ENCODE measurements at regions not wholly inside any gene's neighbourhood (a gene's known extent, or its start where the extent isn't known, plus 50 kb on each side); places are given as distances from the start of the nearest gene placed in this dataset.

DNA sequence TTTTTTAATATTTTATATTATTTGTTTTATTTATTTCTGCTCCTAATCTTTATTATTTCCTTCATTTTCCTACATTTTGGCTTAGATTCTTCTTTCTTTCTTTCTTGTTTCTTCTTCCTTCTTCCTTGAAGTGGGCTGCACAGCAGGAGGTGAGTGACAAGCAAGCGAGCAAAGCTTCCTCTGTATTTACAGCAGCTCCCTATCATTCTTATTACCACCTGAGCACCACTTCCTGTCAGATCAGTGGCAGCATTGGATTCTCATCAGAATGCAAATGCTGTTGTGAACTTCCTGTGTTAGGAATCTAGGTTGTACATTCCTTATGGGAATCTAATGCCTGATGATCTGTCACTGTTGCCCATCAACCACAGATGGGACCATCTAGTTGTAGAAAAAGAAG, 784.9 kb upstream of the LUZP2 start:
- no peaks in the 10 kb centered on the region for H3K4me1 ChIP-seq
- H3K4me3 ChIP-seq: no peak overlapping the region
- ATAC-seq (no peak), DNase-seq (no peak)
- intact Hi-C loops (cut with DNase I): no loop called here
- H3K36me3 ChIP-seq: no peaks in the 10 kb centered on the region
- no peak overlapping the region for H3K27ac ChIP-seq
- TF ChIP-seq POLR2A (IDR thresholded peaks at IDR 0.05): no peak
- TF ChIP-seq, protein P1, sequence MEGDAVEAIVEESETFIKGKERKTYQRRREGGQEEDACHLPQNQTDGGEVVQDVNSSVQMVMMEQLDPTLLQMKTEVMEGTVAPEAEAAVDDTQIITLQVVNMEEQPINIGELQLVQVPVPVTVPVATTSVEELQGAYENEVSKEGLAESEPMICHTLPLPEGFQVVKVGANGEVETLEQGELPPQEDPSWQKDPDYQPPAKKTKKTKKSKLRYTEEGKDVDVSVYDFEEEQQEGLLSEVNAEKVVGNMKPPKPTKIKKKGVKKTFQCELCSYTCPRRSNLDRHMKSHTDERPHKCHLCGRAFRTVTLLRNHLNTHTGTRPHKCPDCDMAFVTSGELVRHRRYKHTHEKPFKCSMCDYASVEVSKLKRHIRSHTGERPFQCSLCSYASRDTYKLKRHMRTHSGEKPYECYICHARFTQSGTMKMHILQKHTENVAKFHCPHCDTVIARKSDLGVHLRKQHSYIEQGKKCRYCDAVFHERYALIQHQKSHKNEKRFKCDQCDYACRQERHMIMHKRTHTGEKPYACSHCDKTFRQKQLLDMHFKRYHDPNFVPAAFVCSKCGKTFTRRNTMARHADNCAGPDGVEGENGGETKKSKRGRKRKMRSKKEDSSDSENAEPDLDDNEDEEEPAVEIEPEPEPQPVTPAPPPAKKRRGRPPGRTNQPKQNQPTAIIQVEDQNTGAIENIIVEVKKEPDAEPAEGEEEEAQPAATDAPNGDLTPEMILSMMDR (IDR thresholded peaks at IDR 0.05): no peak
- WGBS (ENCODE audit: insufficient coverage, low coverage, low lambda C conversion rate, missing lambda C conversion rate): 57% methylated on average over 1 of the region's 1 CpG
- no peaks in the 10 kb centered on the region for H3K9me3 ChIP-seq
- no peaks in the 10 kb centered on the region for H3K27me3 ChIP-seq

DNA sequence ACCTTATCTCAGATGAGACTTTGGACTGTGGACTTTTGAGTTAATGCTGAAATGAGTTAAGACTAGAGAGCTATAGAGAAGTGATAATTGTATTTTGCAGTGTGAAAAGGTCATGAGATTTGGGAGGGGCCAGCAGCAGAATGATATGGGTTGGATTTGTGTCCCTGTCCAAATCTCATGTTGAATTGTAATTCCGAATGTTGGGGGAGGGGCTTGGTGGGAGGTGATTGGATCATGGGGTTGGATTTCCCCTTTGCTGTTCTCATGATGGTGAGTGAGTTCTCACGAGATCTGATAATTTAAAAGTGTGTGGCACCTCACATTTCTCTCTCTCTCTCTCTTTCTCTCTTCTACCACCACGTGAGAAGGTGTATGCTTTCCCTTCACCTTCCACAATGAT, 777.8 kb upstream of the LUZP2 start:
- WGBS (ENCODE audit: insufficient coverage, low coverage, low lambda C conversion rate, missing lambda C conversion rate): 45% methylated on average over 3 of the region's 3 CpGs
- no peak for ATAC-seq

DNA sequence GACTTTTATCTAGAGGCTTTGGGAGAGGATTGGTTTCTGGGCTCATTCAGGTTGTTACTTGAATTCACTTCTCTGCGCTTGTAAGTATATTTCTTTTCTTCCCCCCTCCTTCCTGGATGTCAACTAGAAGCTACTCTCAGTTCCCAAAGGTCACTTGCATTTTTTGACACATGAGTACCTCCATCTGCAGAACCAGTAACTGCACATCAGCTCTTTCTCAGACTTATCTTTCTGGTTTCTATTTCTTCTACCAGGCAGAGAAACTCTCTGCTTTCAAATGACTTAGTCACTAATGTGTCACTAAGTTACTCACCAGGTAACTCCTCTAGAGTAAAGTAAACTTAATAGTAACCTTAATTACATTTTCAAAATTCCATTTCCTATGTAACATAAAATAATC, 773.0 kb upstream of the LUZP2 start:
- TF ChIP-seq POLR2A (IDR thresholded peaks at IDR 0.05): no peak
- intact Hi-C loops (cut with DNase I): no loop called here
- 67% methylated on average over 1 of the region's 1 CpG for WGBS (ENCODE audit: insufficient coverage, low coverage, low lambda C conversion rate, missing lambda C conversion rate)

More for the DNA sequence above, 777.8 kb upstream of the LUZP2 start:
- no peak for DNase-seq
- no peaks in the 10 kb centered on the region for H3K27me3 ChIP-seq
- TF ChIP-seq, protein P1 (IDR thresholded peaks at IDR 0.05): no peak
- no peak for TF ChIP-seq POLR2A (IDR thresholded peaks at IDR 0.05)
- H3K27ac ChIP-seq: no peak overlapping the region
- H3K9me3 ChIP-seq: no peaks in the 10 kb centered on the region
- no peaks in the 10 kb centered on the region for H3K36me3 ChIP-seq
- H3K4me3 ChIP-seq: no peak overlapping the region
- H3K4me1 ChIP-seq: no peaks in the 10 kb centered on the region
- intact Hi-C loops (cut with DNase I): no loop called here

DNA sequence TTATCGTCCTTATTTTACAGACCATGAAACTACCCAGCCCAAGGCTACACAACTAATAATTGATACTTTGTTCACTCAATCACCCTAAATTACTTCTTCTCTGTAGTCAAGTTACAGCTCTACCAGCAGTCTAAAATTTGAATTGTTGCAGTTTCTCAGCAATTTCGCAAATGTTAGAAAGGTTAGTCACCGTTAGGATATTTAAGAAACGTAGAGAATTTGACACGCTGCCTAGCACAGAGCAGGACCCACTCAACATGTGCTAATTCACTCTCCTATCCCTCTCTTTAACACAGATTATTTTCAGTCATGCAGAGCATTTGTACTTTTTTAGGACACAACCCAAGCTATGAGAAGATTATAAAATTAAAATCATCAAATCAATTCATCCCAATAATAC, 771.1 kb upstream of the LUZP2 start:
- 60% methylated on average over 5 of the region's 5 CpGs for WGBS (ENCODE audit: insufficient coverage, low coverage, low lambda C conversion rate, missing lambda C conversion rate)

More for the DNA sequence above, 773.0 kb upstream of the LUZP2 start:
- Histone ChIP-seq H3K36me3 (no peaks in the 10 kb centered on the region), H3K27ac (no peak overlapping the region), H3K27me3 (no peaks in the 10 kb centered on the region), H3K4me1 (no peaks in the 10 kb centered on the region), H3K4me3 (no peak overlapping the region), H3K9me3 (no peaks in the 10 kb centered on the region)
- no peak for DNase-seq
- no peak for ATAC-seq

DNA sequence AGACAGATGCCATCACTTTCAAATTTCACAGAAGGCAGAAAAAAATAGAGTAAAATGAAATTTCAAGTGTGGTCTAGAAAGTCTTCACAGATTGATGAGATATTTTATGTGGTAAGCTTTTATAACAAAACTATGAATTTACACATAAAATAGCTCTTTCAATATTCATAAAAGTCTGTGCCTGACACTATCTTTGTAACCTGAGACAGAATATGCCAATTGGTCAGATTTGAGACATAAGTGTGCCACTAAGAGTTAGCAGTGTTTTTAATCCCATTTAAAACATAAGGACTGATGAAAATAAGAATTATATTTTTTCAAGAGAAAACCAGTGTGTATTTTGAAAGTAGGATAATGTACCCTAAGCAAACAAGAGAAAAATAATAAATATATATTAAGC, 769.5 kb upstream of the LUZP2 start:
- intact Hi-C loops (cut with DNase I): no loop called here
- no peak for TF ChIP-seq POLR2A (IDR thresholded peaks at IDR 0.05)
- TF ChIP-seq, protein P1 (IDR thresholded peaks at IDR 0.05): no peak
- Histone ChIP-seq H3K4me3 (no peak overlapping the region), H3K4me1 (no peaks in the 10 kb centered on the region), H3K27ac (no peak overlapping the region), H3K27me3 (no peaks in the 10 kb centered on the region), H3K36me3 (no peaks in the 10 kb centered on the region), H3K9me3 (no peaks in the 10 kb centered on the region)
- no peak for DNase-seq
- ATAC-seq: no peak

More for the DNA sequence above, 771.1 kb upstream of the LUZP2 start:
- Histone ChIP-seq H3K36me3 (no peaks in the 10 kb centered on the region), H3K4me1 (no peaks in the 10 kb centered on the region), H3K27ac (no peak overlapping the region), H3K4me3 (no peak overlapping the region), H3K9me3 (no peaks in the 10 kb centered on the region), H3K27me3 (no peaks in the 10 kb centered on the region)
- no peak for TF ChIP-seq POLR2A (IDR thresholded peaks at IDR 0.05)
- TF ChIP-seq, protein P1 (IDR thresholded peaks at IDR 0.05): no peak
- DNase-seq (no peak), ATAC-seq (no peak)
- intact Hi-C loops (cut with DNase I): no loop called here
